Lower leg skin (tissue), 3 donors: ENCODE measurements at regions not wholly inside any gene's neighbourhood (a gene's known extent, or its start where the extent isn't known, plus 50 kb on each side); places are given as distances from the start of the nearest gene placed in this dataset.

ENCODE experiments used
- POLR2A ChIP-seq, 2 donors: fragments of 450-650 bp; IDR thresholded peaks; one replicate each; pipeline ENCODE4 v1.6.1; 2016 to 2017; ENCODE audit warnings: antibody characterized with exemption in 2 of 2, mild to moderate bottlenecking in 1 of 2, moderate library complexity in 1 of 2
- TF ChIP-seq, protein P1 (sequence below), 3 donors: fragments of 450-650 bp; IDR thresholded peaks; one replicate each; pipeline ENCODE4 v1.5.1; 2016; ENCODE audit warnings: antibody characterized with exemption in 3 of 3, mild to moderate bottlenecking in 3 of 3, moderate library complexity in 2 of 3

DNA sequence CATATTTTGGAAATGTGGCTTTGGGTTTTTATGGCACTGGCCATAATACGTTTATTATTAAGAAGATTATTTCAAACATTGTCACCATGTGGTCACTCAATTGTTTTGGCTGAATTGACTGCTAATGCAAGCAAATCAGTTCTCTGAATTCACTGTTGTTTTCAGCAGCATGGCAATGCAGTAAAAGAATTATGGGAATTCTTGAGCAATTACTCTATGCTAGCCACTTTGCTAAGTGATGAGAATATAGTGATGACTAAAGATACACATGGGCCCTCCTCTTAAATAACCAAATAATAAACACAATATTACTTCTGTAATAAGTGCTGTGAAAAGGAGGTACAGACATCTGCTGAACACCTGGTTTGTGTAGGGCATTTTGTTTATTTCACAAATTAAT, 58.0 kb upstream of the FANCL start:
- TF ChIP-seq, protein P1, sequence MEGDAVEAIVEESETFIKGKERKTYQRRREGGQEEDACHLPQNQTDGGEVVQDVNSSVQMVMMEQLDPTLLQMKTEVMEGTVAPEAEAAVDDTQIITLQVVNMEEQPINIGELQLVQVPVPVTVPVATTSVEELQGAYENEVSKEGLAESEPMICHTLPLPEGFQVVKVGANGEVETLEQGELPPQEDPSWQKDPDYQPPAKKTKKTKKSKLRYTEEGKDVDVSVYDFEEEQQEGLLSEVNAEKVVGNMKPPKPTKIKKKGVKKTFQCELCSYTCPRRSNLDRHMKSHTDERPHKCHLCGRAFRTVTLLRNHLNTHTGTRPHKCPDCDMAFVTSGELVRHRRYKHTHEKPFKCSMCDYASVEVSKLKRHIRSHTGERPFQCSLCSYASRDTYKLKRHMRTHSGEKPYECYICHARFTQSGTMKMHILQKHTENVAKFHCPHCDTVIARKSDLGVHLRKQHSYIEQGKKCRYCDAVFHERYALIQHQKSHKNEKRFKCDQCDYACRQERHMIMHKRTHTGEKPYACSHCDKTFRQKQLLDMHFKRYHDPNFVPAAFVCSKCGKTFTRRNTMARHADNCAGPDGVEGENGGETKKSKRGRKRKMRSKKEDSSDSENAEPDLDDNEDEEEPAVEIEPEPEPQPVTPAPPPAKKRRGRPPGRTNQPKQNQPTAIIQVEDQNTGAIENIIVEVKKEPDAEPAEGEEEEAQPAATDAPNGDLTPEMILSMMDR (IDR thresholded peaks at IDR 0.05): no peak
- no peak for TF ChIP-seq POLR2A (IDR thresholded peaks at IDR 0.05)
